Stomach (tissue), 8 donors: ENCODE measurements at regions not wholly inside any gene's neighbourhood (a gene's known extent, or its start where the extent isn't known, plus 50 kb on each side); places are given as distances from the start of the nearest gene placed in this dataset.

ENCODE experiments used
- DNase-seq, 2 donors: peaks; one replicate each; pipeline versions ENCODE4 v3.0.0 to v3.0.0-alpha.2; 2013 to 2019
- H3K27ac ChIP-seq, 5 donors: fragments of 200-600 bp in 4 of 5; sonication (generic) in 4 of 5; one replicate each; pipeline ENCODE4 v1.5.1; 2013 to 2019; ENCODE audit warnings: mild to moderate bottlenecking in 1 of 5, moderate library complexity in 1 of 5
- H3K27me3 ChIP-seq, 3 donors: fragments of 200-600 bp; sonication (generic); one replicate each; pipeline ENCODE4 v1.5.1; 2017 to 2019; ENCODE audit warnings: mixed run types in 1 of 3
- H3K36me3 ChIP-seq, 4 donors: fragments of 200-600 bp; sonication (generic); 1 replicate in 3 of 4; 2 replicates in 1 of 4; pipeline ENCODE4 v1.5.1; 2016 to 2019
- H3K4me1 ChIP-seq, 4 donors: fragments of 200-600 bp; sonication (generic); one replicate each; pipeline ENCODE4 v1.5.1; 2016 to 2019
- H3K4me3 ChIP-seq, 4 donors: fragments of 200-600 bp; sonication (generic) in 3 of 4; one replicate each; pipeline ENCODE4 v1.5.1; 2016 to 2019; ENCODE audit warnings: mild to moderate bottlenecking in 1 of 4
- H3K9me3 ChIP-seq, 4 donors: fragments of 200-600 bp; sonication (generic); one replicate each; pipeline ENCODE4 v1.5.1; 2016 to 2019
- EP300 ChIP-seq: sonication (generic); formaldehyde crosslinking; IDR thresholded peaks from one replicate; pipeline ENCODE4 v1.6.1; 2017; ENCODE audit warnings: antibody characterized with exemption
- WGBS, 5 donors: extraction: QIAGEN DNeasy Blood & Tissue Kit in 3 of 5; methylation state at CpG; one replicate each; pipeline versions ENCODE4 v1.1.5 to v1.1.7; 2013 to 2018; 5-methylcytosine and 5-hydroxymethylcytosine counted together
- intact Hi-C: fragments of 100-400 bp; cut with DNase I; formaldehyde crosslinking; loops from one replicate; pipeline ENCODE4 v1.15.1; 2023; ENCODE audit warnings: low total_unique reads
- small RNA-seq, 4 donors: library from RNA; depleted of rRNA; stranded (forward); fragments of <200 nt; gene quantifications; one replicate each; pipeline ENCODE3, GENCODE V24; 2016
- donor health status: healthy with polysubstance abuse.
- donor health status: Bipolar disorder and iron deficiency.
- donor health status: healthy.

DNA sequence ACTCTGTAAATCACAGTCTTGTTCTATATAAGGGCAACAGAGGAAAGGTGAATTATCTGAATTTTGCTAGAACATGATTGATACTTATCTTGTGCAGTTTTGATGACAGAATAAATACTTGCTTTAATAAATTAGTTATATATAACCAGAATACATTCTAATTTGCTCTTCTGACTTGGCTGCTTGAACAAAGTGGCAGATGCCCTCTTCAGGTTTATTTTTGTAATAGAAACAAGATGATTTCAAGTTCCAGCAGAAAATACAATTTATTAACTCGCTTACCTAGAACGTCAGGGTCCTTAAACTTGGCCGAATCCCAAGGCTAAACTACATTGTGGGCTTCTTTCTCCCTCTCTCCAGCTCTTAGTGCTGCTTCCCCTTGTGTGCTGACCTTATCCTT, 57.6 kb upstream of the SSTR1 start:
- intact Hi-C loops: no loop called here
- Histone ChIP-seq H3K27ac (no peak overlapping the region), H3K9me3 (no peaks in the 10 kb centered on the region), H3K27me3 (no peaks in the 10 kb centered on the region), H3K4me3 (no peak overlapping the region), H3K4me1 (no peaks in the 10 kb centered on the region), H3K36me3 (no peaks in the 10 kb centered on the region)
- WGBS, 5 donors: 71 to 83% (median 76%) methylated on average over 3 of the region's 3 CpGs
- DNase-seq: no peak
- TF ChIP-seq EP300: no peak

Small RNA genes lying in the stretch of these regions (small RNA-seq; reads per million reads assigned to genes)
- 0 to 0.31 (median 0) reads per million in 4 donors for gene RF00406
- gene RNU6-1277P: 0 reads per million in 4 donors
